HepG2 (cell line): ENCODE measurements at regions not wholly inside any gene's neighbourhood (a gene's known extent, or its start where the extent isn't known, plus 50 kb on each side); places are given as distances from the start of the nearest gene placed in this dataset.

Experiments used
- ATF3 ChIP-seq: sonication (generic); formaldehyde crosslinking; IDR thresholded peaks from 2 replicates; pipeline ENCODE4 v1.4.0; 2020; ENCODE audit warnings: missing genetic modification reagents
- ATF5 ChIP-seq: sonication (generic); formaldehyde crosslinking; IDR thresholded peaks from 2 replicates; pipeline ENCODE4 v1.4.0; 2020; ENCODE audit warnings: mild to moderate bottlenecking, low read depth, missing genetic modification reagents
- CBX5 ChIP-seq: sonication (generic); formaldehyde crosslinking; IDR thresholded peaks from 2 replicates; pipeline ENCODE4 v1.4.0; 2020; ENCODE audit warnings: missing genetic modification reagents, borderline replicate concordance
- ELF1 ChIP-seq: sonication (generic); formaldehyde crosslinking; IDR thresholded peaks from 2 replicates; pipeline ENCODE4 v1.4.0; 2020; ENCODE audit warnings: missing genetic modification reagents
- ERF ChIP-seq: IDR thresholded peaks from 2 replicates; pipeline ENCODE4 v1.6.1; 2018; ENCODE audit warnings: missing biosample characterization, missing genetic modification reagents
- HIVEP1 ChIP-seq: sonication (generic); formaldehyde crosslinking; IDR thresholded peaks from 2 replicates; pipeline ENCODE4 v1.4.0; 2020; ENCODE audit warnings: mild to moderate bottlenecking, missing genetic modification reagents
- HNRNPLL ChIP-seq: fragments of 200-400 bp; formaldehyde crosslinking; IDR thresholded peaks from 2 replicates; pipeline ENCODE4 v1.6.1; 2017; ENCODE audit warnings: mild to moderate bottlenecking, low read depth, low read length; ENCODE audit not compliant: poor library complexity, severe bottlenecking
- MNT ChIP-seq: fragments of 450-650 bp; IDR thresholded peaks from 2 replicates; pipeline ENCODE4 v1.6.1; 2016
- RARA ChIP-seq: IDR thresholded peaks from 2 replicates; pipeline ENCODE4 v1.6.1; 2016; ENCODE audit warnings: missing genetic modification reagents, missing compliant biosample characterization
- SMYD3 ChIP-seq: sonication (generic); formaldehyde crosslinking; IDR thresholded peaks from 2 replicates; pipeline ENCODE4 v1.8.1; 2023; ENCODE audit warnings: mild to moderate bottlenecking, missing genetic modification reagents
- SP1 ChIP-seq, 2 experiments: fragments of 450-650 bp in 1 of 2; sonication (generic) in 1 of 2; formaldehyde crosslinking in 1 of 2; IDR thresholded peaks; 2 replicates each; pipeline versions ENCODE4 v1.4.0 to v1.6.1; 2016 to 2020; ENCODE audit warnings: missing genetic modification reagents in 1 of 2
- ZKSCAN8 ChIP-seq: IDR thresholded peaks from 2 replicates; pipeline ENCODE4 v1.6.1; 2016; ENCODE audit warnings: borderline replicate concordance, missing genetic modification reagents, missing compliant biosample characterization

- no peak for TF ChIP-seq ATF3
- no peak for TF ChIP-seq MNT
- no peak for TF ChIP-seq HNRNPLL
- TF ChIP-seq ELF1 (CRISPR knock-in tag): no peak
- no peak for TF ChIP-seq SMYD3 (CRISPR knock-in tag)
- no peak for TF ChIP-seq ERF (CRISPR knock-in tag)
- no peak for TF ChIP-seq SP1 (IDR thresholded peaks at IDR 0.05)
- TF ChIP-seq SP1 (CRISPR knock-in tag; IDR thresholded peaks at IDR 0.05): no peak
- no peak for TF ChIP-seq ZKSCAN8 (CRISPR knock-in tag)
- TF ChIP-seq CBX5 (CRISPR knock-in tag): no peak
- TF ChIP-seq RARA (CRISPR knock-in tag): no peak
- no peak for TF ChIP-seq ATF5 (CRISPR knock-in tag)
- no peak for TF ChIP-seq HIVEP1 (CRISPR knock-in tag)
These were observed 175.7 kb upstream of the NUDT4 start for GRCh38 chr12:93201990-93202389.
